GM19324 (cell line): ENCODE measurements at regions not wholly inside any gene's neighbourhood (a gene's known extent, or its start where the extent isn't known, plus 50 kb on each side); places are given as distances from the start of the nearest gene placed in this dataset.
A peak's percentile ranks its signal among the peaks of the same experiment; 100 is the strongest.

Source experiments
- ATAC-seq: cut with Tn5 transposase; IDR thresholded peaks from one replicate; pipeline ENCODE4 v1.9.1; 2021; ENCODE audit warnings: mild to moderate bottlenecking, moderate library complexity; ENCODE audit not compliant: unreplicated experiment, low FRiP score

DNA sequence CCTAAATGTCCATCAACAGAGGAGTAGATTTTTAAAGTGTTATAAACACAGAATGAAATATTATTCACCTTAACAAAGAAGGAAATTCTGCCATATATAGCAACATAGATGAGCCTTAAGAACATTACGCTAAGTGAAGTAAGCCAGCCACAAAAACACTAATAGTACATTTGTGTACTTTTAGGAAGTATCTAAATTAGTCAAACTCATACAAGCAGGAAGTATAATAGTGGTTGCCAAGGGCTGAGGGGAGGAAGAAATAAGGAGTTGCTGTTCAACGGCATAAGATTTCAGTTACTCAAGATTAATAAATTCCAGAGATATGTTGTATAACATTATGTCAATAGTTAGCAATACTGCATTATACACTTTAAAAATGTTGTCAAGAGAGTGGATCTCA is 181.7 kb upstream of the ZC3H12C start:
- ATAC-seq: no peak

DNA sequence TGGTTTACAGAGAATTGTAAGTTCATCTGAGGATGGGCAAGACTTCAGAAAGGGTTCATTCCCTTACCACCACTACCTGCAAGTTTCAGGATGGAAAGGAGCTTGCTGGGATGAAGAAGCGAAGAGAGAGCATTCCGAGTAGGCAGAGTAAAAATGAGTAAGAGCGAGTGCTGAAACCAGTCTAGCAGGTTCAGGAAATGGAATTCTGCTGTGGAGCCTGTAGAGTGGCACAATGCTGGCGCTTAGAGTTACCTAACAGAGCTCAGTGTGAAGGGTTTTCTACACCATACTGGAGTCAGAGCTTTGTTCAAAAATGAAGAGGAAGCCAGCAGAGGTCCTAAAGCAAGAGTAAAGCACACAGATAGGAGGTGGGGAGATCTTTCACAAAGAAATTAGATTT is 179.2 kb upstream of the ZC3H12C start:
- no peak for ATAC-seq

DNA sequence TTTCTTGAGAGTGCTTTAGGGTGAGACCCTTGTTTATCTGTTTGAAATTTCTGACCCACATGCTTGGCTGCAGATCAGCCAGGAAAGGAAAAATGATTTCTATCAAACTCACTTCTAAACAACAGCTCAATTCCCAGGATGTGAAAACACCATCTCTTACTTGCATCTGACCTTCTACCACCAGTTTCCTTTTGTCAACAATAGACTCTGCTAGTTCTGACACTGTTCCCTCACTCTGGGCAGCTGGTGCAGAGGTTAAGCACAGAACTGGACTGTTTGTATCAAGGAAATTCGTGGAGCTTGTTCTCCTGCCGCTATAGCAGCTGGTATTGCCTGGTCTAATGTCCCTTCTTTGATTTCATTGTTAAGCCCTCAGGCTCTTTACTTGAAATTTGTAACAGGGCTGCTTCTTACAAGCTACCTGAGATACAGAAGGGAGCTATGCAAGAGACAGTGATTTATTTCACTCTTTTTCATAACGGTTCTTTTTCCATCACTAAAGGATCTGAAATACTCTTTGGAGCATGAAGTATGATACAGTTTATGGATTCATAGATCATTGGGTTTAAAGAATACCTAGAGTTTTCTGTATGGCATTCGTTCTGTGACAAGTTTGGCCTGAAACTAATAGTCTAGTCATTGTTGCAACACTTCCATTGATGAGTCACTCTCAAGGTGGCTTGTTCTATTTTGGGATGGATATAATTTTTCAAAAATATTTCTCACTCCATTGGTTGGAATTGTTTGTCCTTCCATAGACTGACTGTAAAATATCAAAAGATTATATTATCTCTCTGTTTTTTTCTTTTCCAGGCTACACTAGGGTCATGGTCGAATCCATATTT is 178.2 kb upstream of the ZC3H12C start:
- ATAC-seq: no peak

DNA sequence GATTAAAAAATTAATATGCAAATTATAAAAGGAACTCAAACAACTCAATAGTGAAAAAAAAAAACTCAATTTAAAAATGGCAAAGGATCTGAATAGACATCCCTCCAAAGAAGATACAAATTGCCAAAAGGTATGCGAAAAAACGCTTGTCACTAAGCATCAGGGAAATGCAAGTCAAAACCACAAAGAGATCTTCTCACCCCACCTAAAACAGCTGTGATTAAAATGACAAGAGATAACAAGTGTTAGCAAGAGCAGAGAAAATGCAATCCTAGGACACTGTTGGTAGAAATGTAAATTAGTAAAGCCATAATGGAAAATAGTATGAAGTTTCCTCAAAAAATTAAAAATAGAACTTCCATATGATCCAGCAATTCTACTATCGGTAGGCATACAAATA is 166.3 kb upstream of the ZC3H12C start:
- no peak for ATAC-seq

DNA sequence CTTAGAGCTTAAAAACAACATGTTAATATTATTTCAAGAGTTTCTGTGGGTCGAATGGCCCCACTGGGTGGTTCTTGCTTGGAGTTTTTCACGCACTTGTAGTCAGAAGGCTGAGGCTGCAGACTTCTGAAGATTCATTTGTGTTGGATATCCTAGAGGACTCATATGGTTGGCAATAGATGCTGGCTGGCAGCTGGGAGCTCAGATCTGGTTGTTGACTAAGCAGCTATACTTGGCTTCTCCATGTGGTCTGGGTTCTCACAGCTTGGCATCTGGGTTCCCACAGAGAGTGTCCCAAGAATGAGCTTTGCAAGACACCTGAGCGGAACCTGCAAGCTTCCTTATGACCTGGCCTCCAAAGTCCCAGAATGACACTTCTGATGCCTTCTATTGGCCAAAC is 163.9 kb upstream of the ZC3H12C start:
- ATAC-seq: no peak

DNA sequence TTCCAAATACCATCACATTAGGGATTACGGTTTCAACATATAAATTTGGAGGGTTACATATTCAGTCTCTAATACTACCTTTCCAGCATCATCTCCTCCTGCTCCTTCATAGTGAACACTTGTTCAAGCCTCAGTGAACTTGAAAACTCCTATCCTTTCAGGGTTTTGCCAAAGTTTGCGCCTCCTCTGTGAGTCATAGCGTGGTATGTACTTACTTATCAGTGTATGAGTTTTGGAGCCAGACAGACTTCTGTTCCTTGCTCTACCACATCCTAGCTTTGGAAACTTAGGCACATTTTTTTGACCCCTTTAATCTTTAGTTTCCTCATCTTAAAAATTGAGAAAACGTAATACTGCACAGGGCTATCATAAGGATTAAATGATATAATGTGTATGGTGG is 160.1 kb upstream of the ZC3H12C start:
- no peak for ATAC-seq

DNA sequence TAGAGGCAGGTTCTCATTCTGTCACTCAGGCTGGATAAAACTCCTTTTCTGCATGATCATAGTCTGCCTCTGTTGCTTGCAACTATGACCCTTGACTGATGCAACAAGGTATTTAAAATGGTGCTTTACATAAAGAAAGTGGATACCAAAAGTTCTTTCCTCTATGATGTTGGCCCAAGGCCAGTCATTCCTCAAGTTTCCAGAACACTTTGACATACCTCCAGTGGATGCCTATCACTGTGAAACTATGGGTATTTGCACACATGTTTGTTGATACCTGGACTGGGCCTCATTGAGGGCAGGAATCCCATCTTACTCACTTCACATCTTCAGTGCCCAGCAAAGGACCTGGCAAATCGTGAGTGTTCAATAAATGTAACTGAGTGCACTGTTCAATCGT is 159.0 kb upstream of the ZC3H12C start:
- no peak for ATAC-seq

DNA sequence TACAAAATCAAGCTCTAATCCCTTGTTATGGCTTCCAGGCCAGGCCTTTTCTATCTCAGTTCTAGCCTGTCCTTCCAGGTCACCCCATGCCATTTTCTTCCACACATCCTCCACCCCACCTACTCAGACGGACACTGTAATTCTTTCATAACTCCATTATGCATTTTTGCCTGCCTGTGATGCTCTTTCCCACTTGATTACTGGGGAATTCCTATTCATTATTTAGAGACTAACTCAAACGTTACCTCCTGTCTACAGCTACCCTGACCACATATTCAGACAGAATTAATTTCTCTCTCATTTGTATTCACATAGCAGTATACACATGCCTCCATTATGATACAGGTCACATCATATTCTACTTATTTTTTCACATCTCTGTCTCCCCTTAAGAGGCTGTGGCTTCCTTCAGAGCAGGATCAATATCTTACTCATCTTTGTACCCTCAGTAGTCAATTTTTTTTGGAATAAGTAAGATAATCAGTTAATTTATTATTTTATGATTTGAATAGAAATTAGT is 156.5 kb upstream of the ZC3H12C start:
- no peak for ATAC-seq

DNA sequence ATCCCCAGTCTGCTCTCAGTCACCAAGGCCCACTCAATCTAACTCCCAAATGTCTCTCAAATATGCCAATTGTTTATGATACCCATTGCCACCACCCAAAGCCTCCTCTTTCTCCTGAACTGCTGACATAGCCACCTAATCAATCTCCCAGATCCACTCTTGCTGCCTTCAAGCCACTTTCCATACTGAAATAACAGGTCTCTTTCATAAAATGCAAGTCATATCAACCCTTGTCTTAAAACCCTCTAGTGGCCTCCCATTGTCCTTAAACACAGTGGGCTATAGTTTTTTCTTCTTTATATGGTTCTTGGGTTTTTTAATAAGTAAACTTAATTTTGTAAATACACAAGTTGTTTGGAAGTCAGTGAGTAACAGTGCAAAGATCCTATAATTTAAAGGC is 155.2 kb upstream of the ZC3H12C start:
- ATAC-seq: no peak

DNA sequence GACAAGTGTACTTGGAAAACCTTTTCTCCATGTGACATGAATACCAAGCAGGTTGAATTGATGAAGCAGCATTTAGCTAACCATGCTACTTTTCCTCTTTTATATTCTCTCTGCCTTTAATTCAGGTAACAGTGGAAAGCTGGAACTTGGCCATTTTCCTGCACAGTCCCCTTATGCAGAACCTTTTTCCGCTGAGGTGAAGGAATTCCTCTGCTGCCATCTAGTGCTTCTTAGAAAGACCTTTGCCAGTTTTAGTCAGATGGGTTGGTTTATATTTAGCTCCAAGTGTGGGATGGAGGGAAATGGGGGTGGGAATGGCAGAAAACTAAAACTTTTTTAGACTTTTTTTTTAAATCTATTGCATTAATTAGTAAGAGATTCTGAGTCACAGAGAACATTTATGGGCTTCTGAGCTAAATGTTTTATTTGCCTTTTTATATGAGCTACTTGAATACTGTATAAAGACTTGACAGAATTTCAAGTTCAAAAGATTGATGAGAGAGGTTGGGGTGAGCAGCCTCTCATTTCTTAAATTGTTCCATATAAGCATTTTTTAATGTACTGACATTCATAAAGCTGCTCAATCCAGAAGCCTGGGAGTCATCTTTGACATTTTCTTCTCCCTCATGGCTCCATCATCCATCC is 153.9 kb upstream of the ZC3H12C start:
- ATAC-seq: no peak

DNA sequence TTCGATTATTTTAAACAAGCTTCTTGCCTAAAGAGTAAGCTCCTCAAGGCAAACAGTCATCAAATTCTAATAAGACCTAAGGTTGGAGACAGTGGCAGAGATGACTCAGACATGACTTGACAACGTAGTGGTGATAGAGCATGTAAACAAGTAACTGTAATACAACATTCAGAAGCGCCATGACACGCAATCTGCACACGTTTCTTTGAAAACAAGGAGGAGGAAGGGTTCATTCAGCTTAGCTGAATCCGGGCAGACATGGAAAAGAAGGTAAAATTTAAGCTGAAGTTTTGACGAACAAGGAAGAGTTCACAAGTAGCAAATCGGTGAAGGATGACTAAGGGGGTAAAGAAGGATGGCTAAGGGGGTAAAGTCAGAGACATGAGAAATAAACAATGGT is 152.4 kb upstream of the ZC3H12C start:
- no peak for ATAC-seq

DNA sequence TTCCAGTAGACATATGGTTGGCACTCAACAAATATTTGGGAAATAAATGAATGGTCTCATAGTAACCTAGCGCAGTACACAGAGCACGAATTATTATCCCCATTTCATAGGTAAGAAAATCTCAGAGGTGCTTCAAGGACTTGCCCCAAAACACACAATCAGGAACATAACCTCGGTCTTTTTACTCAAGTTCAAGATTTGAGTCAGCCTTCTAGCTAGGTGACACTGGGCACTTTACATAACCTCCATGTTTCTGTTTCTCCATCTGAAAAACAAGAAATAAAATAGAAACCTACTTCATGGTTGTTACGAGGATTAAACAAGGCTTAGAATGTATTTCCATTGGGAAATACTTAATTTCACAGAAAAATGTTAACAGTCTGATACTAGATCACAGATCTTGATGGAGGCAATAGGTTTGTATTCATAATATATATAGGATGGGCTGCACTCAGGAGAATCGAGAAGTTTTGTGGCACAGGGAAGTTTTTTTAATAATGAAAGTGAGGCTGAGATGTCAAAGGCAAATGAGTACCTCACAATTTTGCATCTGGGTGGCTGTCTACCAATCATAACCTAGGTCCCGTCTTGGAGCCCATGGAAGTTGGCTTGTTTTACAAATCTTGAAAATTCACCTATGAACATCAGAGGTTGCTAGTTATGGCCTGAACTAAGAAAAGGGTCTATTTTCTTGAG is 147.4 kb upstream of the ZC3H12C start:
- ATAC-seq: peak; percentile 69

DNA sequence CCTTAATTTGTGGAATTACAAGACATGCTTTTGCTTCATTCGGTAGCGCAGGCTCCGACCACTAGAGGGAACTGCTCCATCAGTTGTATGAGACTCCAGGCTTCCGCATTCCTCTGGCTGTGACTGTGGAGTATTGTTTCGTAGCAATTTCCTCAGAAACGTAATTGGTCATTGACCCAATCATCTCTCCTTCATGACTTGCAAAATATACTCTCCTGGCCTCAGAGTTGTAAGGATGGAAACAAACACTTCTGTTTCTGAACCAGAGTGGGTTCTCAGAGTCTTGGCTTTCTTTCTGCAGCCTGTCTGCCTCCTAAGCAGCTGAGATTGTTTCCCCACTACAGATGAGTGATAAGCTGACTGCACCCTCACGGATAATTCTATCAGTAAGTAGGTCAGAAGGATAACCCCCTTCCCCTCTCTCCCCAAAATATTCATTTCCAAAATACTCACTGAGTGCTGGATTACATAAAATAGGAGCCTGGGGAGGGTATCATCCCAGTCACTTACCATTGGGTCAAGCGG is 146.8 kb upstream of the ZC3H12C start:
- peak; percentile 90 for ATAC-seq

DNA sequence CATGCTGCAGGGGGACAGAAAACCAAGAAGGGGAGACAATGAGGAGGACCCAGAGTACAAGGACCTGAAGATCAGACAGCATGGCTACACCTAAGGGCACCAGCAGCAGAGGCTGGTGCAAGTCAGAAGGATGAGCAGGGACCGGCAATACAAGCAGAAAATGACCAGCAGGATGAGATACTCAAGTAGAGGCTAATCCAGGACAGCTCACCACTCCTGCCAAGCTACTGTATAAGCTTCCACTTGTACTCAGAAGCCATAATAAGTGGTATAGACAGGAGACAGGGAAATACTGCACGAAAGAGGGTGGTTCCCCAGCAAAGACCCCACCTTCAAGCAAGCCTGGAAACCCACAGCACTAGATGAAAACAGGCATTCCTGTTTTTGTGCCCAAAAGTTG is 138.7 kb upstream of the ZC3H12C start:
- no peak for ATAC-seq

DNA sequence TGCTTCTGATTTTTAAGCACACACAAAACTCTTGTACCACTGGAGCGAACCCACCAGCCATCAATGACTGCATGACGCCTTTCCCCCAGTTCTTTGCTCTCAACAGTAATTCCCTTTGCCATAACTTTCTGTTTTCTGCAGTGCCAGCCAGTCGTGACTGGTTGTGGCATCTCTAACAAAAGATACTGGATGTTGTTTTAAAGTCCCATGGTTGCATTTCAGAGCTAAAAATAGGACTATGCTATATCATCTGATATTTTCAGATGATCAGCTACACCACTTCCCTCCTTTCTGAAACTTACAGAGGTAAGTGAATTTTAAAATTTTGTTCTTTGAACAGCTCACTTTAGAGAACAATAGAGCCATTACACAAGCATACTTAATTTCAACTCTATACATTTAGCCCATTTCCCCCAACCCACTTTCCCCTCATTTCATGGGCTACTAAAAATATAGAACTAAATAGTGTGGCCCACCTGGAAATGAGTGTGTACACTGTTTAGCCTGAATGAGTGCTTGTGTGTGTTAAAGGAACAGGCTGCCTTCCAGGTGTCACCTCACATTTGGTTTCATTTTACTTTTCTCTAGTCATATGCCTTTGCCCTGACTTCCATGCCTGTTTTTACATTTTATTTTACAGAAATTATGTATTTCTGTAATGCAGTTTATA is 136.9 kb upstream of the ZC3H12C start:
- peak; percentile 78 for ATAC-seq

DNA sequence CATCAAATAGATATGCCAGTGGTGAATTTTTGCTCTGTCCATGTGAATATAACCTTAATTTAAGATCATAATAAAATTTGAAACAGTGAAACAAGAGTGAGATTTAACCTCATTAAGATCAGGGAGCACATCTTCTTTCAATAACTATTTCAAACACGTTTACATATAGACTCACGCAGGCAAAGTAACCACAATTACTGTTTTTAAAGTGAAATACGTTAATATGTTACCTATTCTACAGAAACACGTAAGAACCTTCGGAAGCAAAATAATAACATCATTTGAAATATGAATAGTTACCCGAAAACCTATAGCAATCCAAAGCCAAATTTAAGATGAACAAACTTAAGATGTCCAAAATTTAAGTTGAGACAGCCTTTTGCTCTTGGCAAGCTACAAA is 136.2 kb upstream of the ZC3H12C start:
- no peak for ATAC-seq

DNA sequence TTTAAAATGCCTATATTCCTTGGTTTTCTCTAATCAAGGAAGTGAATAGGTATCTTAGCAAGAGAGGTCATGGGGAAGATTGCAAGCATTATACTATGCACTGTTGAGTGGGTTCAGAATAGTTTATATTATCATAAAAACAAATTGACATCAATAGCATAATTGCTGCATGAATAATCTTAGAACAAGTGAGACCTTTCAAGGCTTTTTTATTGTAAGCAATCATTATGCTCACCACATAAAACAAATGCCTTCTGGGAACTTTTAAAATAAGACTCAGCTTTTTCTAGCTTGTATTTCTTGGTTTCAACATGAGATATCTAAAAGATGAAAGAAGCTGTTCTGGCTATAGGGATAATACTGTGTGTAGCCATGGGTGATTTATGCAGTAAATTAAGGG is 135.6 kb upstream of the ZC3H12C start:
- ATAC-seq: no peak

DNA sequence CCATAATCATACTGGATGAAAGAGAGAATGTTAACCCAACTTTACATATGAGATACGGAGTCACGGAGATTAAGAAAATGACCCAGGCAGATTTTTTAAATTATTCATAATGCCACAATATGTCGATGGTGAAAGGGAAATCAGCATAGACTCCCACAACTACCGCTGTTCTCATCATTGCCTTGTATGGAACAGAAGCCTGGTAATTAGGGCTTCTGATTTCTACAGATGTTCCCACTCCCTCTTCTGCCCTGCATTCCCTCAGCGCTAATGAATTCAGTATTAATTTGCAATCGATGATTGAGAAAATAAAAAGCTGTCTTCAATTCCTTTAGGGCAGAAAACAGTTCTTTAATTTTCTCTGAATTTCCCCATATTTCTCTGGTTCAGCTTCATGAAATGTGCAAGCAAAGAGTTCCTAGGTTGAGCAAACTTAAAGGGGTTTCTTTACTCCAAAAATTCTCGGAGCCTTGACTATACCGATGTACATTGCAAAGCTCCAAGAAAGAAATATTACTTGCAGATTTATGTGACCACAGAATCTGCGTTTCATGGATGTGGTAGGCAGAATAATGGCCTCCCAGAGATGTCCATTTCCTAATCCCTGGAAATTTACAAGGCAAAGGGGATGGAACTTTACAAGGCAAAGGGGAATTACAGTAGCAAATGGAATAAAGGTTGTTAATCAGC is 134.9 kb upstream of the ZC3H12C start:
- ATAC-seq: no peak

DNA sequence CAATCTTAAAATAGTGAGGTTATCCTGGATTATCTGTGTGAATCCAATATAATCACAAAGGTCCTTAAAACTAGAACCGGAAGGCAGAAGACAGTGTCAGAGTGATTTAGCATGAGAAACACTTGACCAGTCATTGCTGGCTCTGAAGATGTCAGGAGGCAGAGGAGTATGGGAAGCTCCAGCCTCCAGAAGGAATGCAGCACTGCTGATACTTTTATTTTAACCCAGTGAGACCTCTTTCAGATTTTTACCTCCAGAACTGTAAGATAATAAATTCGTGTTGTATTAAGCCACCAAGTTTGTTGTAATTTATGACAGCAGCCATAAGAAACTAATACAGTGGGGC is 134.4 kb upstream of the ZC3H12C start:
- no peak for ATAC-seq

DNA sequence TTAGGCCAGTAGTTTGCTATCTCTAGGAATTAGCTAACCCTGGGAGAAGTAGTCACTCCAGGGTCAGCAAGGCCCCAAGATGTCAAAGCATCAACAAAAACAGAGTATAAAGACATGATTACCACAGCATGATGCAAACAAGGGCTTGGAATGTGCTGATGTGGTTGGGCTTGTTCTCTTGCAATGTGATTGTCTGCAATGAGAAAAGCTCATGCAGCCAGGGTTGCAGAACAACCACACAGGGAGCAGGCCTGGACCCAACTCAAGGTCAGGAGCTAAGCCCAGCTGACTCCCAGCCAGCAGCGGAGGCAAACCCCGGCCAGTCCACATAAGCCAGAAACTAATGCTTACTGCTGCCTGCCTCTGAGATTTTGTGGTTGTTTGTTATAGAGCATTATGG is 132.4 kb upstream of the ZC3H12C start:
- no peak for ATAC-seq
